ENCODE measurements at regions not wholly inside any gene's neighbourhood (a gene's known extent, or its start where the extent isn't known, plus 50 kb on each side); places are given as distances from the start of the nearest gene placed in this dataset.

DNA sequence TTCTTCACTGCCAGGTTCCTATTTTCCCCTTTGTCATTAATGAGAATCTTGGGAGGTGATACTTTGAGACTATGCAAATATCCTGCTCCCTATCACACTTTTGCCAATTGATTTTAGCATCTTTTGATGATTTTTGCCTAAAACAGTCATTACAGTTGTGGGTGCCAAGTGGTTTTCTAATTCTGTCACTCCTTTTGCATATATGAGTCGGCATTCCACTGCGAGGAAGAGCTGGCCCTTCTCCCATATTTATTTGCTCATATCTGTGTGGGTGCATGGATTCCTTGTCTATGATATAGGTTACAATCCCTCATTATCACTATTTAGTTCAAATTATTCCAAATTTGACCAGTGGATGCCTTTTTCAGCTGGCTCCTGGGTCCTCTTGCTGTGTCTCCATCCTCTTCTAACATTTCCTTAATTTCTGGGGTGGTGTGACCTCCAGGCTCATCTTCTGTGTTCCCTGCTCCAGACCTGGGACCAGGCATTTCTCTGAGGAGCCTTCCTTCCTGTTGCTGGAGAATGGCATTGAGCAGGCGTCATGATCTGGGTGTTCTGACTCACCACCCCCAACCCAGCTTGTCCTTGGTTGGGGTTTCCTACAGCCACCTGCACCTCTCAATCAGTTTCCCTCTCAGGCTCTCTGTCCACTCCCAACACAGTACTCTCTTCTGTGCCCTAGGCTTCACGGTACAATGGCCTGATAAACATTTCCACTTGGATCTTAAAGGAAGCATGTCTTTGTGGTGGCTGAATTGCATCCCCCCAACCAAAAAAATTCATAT, 106.7 kb downstream of the NXNL2 start:
- peaks cover 16% of the 10 kb centered on the region for H3K9me3 Mint-ChIP-seq (ENCODE audit: unreplicated experiment)
- no peak overlapping the region for H3K27ac Mint-ChIP-seq (ENCODE audit: low read depth, unreplicated experiment)
- CTCF ChIA-PET: no interaction called here
- H3K4me3 Mint-ChIP-seq (ENCODE audit: unreplicated experiment): no peak overlapping the region
- no peaks in the 10 kb centered on the region for H3K36me3 Mint-ChIP-seq (ENCODE audit: insufficient read depth, unreplicated experiment)
- BruUV-seq (replicated peaks): no TSS peak
- intact Hi-C loops (cut with micrococcal nuclease): no loop called here
- TF ChIP-seq, protein P1, sequence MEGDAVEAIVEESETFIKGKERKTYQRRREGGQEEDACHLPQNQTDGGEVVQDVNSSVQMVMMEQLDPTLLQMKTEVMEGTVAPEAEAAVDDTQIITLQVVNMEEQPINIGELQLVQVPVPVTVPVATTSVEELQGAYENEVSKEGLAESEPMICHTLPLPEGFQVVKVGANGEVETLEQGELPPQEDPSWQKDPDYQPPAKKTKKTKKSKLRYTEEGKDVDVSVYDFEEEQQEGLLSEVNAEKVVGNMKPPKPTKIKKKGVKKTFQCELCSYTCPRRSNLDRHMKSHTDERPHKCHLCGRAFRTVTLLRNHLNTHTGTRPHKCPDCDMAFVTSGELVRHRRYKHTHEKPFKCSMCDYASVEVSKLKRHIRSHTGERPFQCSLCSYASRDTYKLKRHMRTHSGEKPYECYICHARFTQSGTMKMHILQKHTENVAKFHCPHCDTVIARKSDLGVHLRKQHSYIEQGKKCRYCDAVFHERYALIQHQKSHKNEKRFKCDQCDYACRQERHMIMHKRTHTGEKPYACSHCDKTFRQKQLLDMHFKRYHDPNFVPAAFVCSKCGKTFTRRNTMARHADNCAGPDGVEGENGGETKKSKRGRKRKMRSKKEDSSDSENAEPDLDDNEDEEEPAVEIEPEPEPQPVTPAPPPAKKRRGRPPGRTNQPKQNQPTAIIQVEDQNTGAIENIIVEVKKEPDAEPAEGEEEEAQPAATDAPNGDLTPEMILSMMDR (IDR thresholded peaks at IDR 0.05; ENCODE audit: unreplicated experiment): no peak
- POLR2A ChIA-PET: no interaction called here
- no peak for DNase-seq (ENCODE audit: unreplicated experiment)
- no peaks in the 10 kb centered on the region for H3K27me3 Mint-ChIP-seq (ENCODE audit: insufficient read depth, unreplicated experiment)
- no peaks in the 10 kb centered on the region for H3K4me1 Mint-ChIP-seq (ENCODE audit: insufficient read depth, unreplicated experiment)

GRCh38 chr9:88642336-88642735, 107.4 kb downstream of the NXNL2 start:
- Mint-ChIP-seq H3K4me3 (ENCODE audit: unreplicated experiment) (no peak overlapping the region), H3K27me3 (ENCODE audit: insufficient read depth, unreplicated experiment) (no peaks in the 10 kb centered on the region), H3K27ac (ENCODE audit: low read depth, unreplicated experiment) (no peak overlapping the region), H3K36me3 (ENCODE audit: insufficient read depth, unreplicated experiment) (no peaks in the 10 kb centered on the region), H3K9me3 (ENCODE audit: unreplicated experiment) (peaks cover 16% of the 10 kb centered on the region), H3K4me1 (ENCODE audit: insufficient read depth, unreplicated experiment) (no peaks in the 10 kb centered on the region)
- intact Hi-C loops (cut with micrococcal nuclease): no loop called here
- no peak for DNase-seq (ENCODE audit: unreplicated experiment)
- TF ChIP-seq, protein P1 (IDR thresholded peaks at IDR 0.05; ENCODE audit: unreplicated experiment): no peak
- POLR2A ChIA-PET: interaction anchor here (0.7 kb wide), 1 partner anchor 22 kb away, joined by 3 read pairs; no protein-coding TSS in a partner anchor
- CTCF ChIA-PET: no interaction called here
- no TSS peak for BruUV-seq (replicated peaks)

DNA sequence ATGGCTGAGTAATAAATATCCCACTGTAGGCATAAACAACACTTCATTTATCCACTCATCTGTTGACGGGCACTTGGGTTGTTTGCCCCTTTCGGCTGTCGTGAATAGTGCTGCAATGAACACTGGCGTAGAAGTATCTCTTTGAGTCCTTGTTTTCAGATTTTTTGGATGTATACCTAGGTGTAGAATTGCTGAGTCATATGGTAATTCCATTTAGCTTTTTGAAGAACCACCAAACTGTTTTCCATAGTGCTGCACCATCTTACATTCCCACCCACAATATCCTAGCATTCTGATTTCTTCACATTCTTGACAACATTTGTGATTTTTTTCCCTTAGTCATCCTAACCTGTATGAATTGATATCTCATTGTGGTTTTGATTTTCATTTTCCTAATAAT, 109.0 kb downstream of the NXNL2 start:
- Mint-ChIP-seq H3K9me3 (ENCODE audit: unreplicated experiment) (peaks cover 16% of the 10 kb centered on the region), H3K4me3 (ENCODE audit: unreplicated experiment) (no peak overlapping the region), H3K36me3 (ENCODE audit: insufficient read depth, unreplicated experiment) (no peaks in the 10 kb centered on the region), H3K27ac (ENCODE audit: low read depth, unreplicated experiment) (no peak overlapping the region), H3K4me1 (ENCODE audit: insufficient read depth, unreplicated experiment) (no peaks in the 10 kb centered on the region), H3K27me3 (ENCODE audit: insufficient read depth, unreplicated experiment) (no peaks in the 10 kb centered on the region)
- intact Hi-C loops (cut with micrococcal nuclease): no loop called here
- TF ChIP-seq, protein P1 (IDR thresholded peaks at IDR 0.05; ENCODE audit: unreplicated experiment): no peak
- DNase-seq (ENCODE audit: unreplicated experiment): no peak
- BruUV-seq (replicated peaks): no TSS peak
- CTCF ChIA-PET: interaction anchor here (0.6 kb wide), 1 partner anchor 241 kb away, joined by 4 read pairs; no protein-coding TSS in a partner anchor
- POLR2A ChIA-PET: no interaction called here

- Mint-ChIP-seq H3K9me3 (ENCODE audit: unreplicated experiment) (peaks cover 16% of the 10 kb centered on the region), H3K4me3 (ENCODE audit: unreplicated experiment) (no peak overlapping the region), H3K4me1 (ENCODE audit: insufficient read depth, unreplicated experiment) (no peaks in the 10 kb centered on the region), H3K36me3 (ENCODE audit: insufficient read depth, unreplicated experiment) (no peaks in the 10 kb centered on the region), H3K27me3 (ENCODE audit: insufficient read depth, unreplicated experiment) (no peaks in the 10 kb centered on the region), H3K27ac (ENCODE audit: low read depth, unreplicated experiment) (no peak overlapping the region)
- ChIA-PET POLR2A (no interaction called here), CTCF (interaction anchor here (0.6 kb wide), 1 partner anchor 201 kb away, joined by 3 read pairs; no protein-coding TSS in a partner anchor)
- TF ChIP-seq, protein P1 (IDR thresholded peaks at IDR 0.05; ENCODE audit: unreplicated experiment): no peak
- BruUV-seq (replicated peaks): no TSS peak
- intact Hi-C loops (cut with micrococcal nuclease): no loop called here
- no peak for DNase-seq (ENCODE audit: unreplicated experiment)
These were observed 110.3 kb downstream of the NXNL2 start for GRCh38 chr9:88645172-88645878.
